GM19035 (cell line): ENCODE measurements at regions not wholly inside any gene's neighbourhood (a gene's known extent, or its start where the extent isn't known, plus 50 kb on each side); places are given as distances from the start of the nearest gene placed in this dataset.

Experiments used
- ATAC-seq: cut with Tn5 transposase; IDR thresholded peaks from one replicate; pipeline ENCODE4 v1.9.1; 2021; ENCODE audit not compliant: unreplicated experiment

DNA sequence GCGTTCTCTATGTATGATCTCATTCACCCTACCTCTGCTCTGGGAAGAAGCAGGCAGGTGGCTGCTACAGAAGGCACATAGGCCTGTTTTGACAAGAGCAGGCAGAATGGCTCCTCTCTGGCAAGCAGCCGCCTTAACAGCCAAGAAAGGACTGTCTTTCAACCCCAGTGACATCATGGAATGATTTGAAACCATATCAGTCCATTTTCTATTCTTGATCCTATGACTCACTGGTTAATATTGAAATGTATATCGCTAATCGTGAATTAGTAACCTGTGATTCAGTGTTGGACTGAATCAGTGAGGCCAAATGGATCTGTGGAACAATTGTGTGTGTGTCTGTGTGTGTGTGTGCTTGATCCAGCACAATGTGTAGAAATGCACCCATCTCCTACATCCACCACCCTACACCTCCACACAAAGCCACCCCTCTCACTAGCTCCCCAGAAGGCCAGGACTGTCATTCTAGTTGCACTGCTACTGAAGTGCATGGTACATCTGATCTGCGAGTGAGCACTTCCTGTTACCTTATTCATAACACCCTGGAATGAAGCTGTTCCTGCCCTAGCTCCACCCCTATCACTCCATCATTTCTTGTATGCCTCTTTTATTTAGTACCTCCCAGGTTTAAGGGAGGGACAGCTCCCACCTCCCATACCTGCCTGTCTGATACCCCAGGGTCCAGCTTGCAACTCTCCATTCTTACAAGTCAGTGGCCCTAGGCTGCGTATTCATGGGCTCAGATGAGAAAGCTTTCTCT lies 460.0 kb downstream of the FOXO1 start:
- ATAC-seq: peak; percentile 49

DNA sequence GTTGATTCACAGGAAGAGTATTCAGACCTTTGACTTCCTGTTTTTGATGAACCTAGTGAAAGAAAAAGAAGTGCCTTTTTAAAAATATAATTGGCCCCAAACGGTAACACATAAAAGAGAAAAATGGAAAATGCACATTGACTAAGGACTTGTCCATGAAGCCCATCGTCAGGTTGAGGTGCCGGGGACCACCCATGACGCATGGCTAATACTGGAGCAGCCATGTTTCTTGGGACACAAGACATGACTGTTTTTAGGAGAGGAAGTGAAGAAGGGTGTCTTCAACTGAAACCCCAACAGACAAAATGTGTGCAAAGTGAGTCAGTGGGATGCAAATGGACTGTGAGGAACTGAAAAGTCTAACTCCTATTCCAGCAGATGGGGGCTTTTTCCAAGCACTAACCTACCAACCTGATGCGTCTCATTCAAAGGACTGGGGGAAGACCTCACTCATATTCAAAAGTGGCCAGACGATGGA lies 459.4 kb downstream of the FOXO1 start:
- ATAC-seq: peak; percentile 70

DNA sequence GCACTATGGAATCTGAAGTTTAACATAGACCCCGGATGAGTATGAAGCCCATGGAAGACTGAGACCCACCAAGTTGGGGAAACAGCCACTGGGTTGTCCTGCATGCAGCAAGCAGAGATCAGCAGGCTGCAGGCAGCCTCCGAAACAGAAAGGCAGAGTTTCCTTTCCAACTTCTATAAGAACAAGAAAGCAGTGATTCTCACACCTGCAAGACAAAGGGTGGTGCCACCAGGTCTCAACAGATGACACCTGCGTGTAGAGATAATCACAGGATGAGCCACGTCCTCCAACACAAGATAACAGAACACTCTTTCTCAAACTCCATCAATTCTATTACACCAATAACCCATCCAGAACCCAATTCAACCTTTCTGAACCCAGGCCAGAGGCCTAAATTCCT lies 457.9 kb downstream of the FOXO1 start:
- ATAC-seq: no peak

DNA sequence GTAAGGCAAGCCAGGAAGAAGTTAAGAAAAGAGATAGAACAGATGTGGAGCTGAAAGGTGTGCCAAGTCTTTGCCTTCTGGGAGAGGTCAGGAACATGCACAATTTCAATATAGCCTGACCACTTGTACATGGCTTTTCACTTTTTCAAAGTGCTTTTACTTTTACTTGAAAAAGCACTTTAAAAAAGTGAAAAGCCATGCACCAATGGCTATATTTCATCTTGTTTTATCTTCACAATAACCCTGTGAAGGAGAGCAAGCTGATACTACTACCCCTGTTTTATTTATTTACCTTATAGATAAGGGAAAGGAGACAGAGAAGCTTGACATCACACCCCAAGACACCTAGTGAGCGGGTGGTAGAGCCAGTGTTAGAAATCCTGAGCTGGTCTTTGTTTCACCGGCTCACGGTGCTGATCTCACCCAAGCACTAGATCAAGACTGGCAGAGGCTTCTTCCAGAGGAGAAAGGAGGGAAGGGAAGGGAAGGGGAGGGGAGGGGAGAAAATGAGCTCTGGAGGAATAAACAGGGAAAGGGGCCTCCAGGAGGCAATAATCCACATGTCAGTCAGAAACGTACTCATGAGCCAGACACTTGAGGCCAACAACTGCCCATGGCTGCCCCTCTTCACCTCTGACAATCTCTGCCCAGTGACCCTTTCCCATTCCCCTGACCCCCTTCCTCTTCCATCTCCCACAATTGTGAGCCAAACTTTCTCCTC lies 455.4 kb downstream of the FOXO1 start:
- no peak for ATAC-seq

DNA sequence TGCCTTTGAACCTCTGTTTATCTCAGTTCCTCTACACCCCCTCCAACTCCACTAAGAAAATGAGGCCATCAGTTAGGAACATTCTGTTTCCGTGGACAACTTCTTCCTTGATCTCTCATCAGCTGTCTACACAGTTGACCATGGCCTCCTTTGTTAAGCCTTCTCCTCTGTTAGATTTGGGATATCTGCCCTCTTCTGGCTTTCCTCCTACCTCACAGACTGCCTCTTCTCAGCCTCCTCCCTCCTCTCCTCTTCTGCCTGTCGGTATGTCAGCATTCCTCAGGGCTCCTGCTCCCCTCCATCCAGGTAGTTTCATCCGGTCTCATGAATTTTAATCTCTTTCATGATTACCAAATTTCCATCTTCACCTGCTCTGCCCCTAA lies 454.9 kb downstream of the FOXO1 start:
- no peak for ATAC-seq

GRCh38 chr13:40213779-40214178 lies 452.7 kb downstream of the FOXO1 start:
- ATAC-seq: no peak

DNA sequence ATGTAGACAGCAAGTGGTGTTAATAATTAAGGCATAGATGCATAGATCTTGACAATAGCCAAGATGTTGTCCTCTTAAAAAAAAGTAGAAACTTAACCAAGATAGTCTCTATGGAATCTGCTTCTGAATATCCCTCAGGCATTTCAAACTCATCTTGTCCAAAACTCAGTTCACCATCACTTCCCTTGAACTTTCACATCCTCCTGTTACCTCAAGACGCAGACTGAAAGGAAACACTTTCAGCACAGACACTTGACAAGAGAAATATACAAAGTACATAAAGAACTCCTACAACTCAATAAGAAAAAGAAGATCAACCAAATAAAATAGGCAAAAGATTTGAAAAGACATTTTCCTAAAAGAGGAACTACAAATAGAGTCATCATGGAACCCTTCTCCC lies 451.1 kb downstream of the FOXO1 start:
- ATAC-seq: no peak

DNA sequence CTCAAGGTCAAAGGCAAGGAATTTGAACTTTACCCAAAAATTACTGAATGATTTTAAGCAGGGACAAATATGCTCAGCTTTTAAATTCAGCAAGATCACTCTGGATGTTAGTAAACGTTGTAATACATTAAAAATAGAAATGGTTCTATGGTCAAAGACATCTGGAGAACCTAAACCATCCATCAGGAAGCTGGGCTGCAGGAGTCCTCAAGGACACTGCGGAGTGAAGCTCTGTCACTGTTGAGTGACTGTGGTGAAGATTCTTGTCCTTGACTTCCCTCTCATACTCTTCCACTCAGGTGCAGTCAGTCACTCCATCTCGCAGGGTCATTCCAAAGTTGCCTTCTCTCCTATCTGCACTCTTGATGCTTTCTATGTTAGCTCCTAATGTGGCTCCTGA lies 450.7 kb downstream of the FOXO1 start:
- ATAC-seq: no peak

GRCh38 chr13:40217675-40218074 lies 448.8 kb downstream of the FOXO1 start:
- ATAC-seq: no peak

- no peak for ATAC-seq
Measured at GRCh38 chr13:40220299-40220935, 446.0 kb downstream of the FOXO1 start.

GRCh38 chr13:40221131-40221459 lies 445.3 kb downstream of the FOXO1 start:
- no peak for ATAC-seq

- no peak for ATAC-seq
Measured at GRCh38 chr13:40221460-40222201, 444.8 kb downstream of the FOXO1 start.

GRCh38 chr13:40223585-40223984 lies 442.9 kb downstream of the FOXO1 start:
- no peak for ATAC-seq

DNA sequence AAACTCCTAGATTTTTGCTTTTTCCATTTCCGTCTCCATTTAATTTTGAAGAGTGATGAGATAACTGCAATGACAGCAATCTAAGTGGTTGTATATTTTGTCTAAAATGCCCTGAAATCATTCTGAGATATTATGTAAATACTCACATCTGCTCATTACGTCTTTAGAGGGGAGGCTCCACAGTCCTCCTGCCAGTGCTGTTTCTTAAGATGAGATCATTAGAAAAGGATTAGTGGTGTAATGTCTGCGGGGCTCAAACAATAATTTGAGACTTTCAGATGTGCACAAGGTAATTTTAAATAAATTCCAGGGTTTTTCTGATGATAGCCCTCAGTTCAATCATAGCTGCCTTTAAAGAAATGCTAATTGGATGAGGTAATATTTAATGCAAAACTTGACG lies 437.9 kb downstream of the FOXO1 start:
- no peak for ATAC-seq

- ATAC-seq: no peak
Measured at GRCh38 chr13:40228990-40229389, 437.5 kb downstream of the FOXO1 start.

DNA sequence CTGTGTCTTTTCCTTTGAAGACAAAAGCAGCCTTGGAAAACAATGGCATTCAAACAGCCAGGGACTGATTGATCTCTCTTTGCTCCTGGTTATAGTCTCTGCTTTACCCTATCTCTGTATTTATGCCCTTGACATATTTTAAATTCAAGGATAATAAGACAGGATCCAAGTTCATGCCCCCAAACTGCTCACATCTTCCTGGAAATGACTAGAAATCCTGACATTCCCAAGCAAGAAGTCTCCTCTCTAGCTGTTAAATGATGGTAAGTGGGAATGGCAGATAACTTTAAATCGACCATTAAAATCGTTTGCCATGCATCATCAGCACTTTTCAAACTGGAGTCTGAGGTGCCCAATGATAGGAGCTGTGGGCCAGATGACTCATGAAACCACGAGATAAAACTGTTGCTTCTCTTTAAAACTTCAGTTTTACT lies 435.6 kb downstream of the FOXO1 start:
- no peak for ATAC-seq

GRCh38 chr13:40231311-40231710 lies 435.1 kb downstream of the FOXO1 start:
- no peak for ATAC-seq

GRCh38 chr13:40231751-40232150 lies 434.7 kb downstream of the FOXO1 start:
- ATAC-seq: no peak

GRCh38 chr13:40232311-40233040 lies 434.0 kb downstream of the FOXO1 start:
- no peak for ATAC-seq

DNA sequence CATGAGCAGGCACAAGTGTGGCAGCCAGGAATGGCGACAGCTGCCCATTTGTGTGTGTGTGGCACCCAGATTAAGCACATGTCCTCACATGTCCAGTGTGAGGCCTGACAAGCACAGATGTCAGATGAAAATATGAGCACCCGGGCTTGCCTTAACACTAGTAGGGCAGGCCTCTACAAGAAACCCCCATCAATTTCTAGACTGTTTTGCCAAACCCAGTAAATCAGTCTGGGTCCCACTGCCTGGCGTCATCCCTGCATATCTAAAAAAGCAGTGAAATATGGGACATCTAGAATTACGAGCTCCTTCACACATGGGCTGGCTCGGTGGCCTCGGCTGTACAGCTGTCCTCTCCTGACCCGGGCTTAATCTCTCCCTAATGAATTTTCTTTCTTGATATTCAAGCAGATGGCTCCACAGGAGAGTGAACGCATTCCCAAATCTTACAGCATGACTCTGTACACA lies 432.7 kb downstream of the FOXO1 start:
- no peak for ATAC-seq
